HepG2 (cell line): ENCODE measurements at regions not wholly inside any gene's neighbourhood (a gene's known extent, or its start where the extent isn't known, plus 50 kb on each side); places are given as distances from the start of the nearest gene placed in this dataset.

Source experiments
- ATAC-seq: fragments of 200-7000 bp; cut with Tn5 transposase; 3 replicates; pipeline ENCODE4 v1.9.1; 2020; ENCODE audit warnings: mild to moderate bottlenecking, moderate library complexity
- BruUV-seq: library from RNA; stranded (reverse); fragments of 400-500 nt; replicated peaks from 2 replicates; lab custom pipeline; 2021; lab: Mats Ljungman, UMichigan
- CTCF ChIA-PET: fragments of 300-600 bp; formaldehyde crosslinking; extraction: SDS; loops from one replicate; lab custom pipeline; 2021; ENCODE audit warnings: low total read pairs, inconsistent platforms, low intra/inter-chr PET ratio; lab: Yijun Ruan, JAX
- POLR2A ChIA-PET: fragments of 350-600 bp; sonication (Branson Sonifier 250); formaldehyde crosslinking; loops from one replicate; lab custom pipeline; 2020; ENCODE audit warnings: antibody characterized with exemption, inconsistent platforms; lab: Yijun Ruan, JAX
- DNase-seq: peaks from one replicate; pipeline ENCODE4 v3.0.0-alpha.2; 2015; ENCODE audit warnings: low spot score
- FAIRE-seq: peaks from 3 replicates; lab custom pipeline; 2011; peaks lifted over from hg19 to GRCh38; lab: Jason Lieb, UNC
- H2AFZ ChIP-seq: one replicate; pipeline ENCODE4 v1.6.1; 2011; ENCODE audit warnings: low read length, inconsistent platforms
- H3K27ac ChIP-seq: fragments of 300-600 bp; 3 replicates; pipeline ENCODE4 v1.8.0; 2011; ENCODE audit warnings: mixed run types, mild to moderate bottlenecking, mixed read lengths, low read length, inconsistent platforms; ENCODE audit not compliant: insufficient read depth; ENCODE audit errors: extremely low read length
- H3K27me3 ChIP-seq, 2 experiments: fragments of 200-600 bp in 1 of 2; 2 replicates in 1 of 2; 3 replicates in 1 of 2; pipeline versions ENCODE4 v1.6.0 to v1.8.0; 2011; ENCODE audit warnings: low read length in 2 of 2, mild to moderate bottlenecking in 2 of 2, moderate library complexity in 2 of 2, inconsistent platforms in 1 of 2; ENCODE audit not compliant: insufficient read depth in 2 of 2, control insufficient read depth in 1 of 2
- H3K36me3 ChIP-seq, 2 experiments: fragments of 200-600 bp in 1 of 2; replicated peaks in 1 of 2; 2 replicates in 1 of 2; 3 replicates in 1 of 2; pipeline versions ENCODE4 v1.5.1 to v1.8.0; 2011; ENCODE audit warnings: low read length in 2 of 2, inconsistent platforms in 1 of 2; ENCODE audit not compliant: insufficient read depth in 2 of 2, control insufficient read depth in 1 of 2
- H3K4me1 ChIP-seq: 2 replicates; pipeline ENCODE4 v1.5.1; 2012; ENCODE audit warnings: low read length, inconsistent platforms; ENCODE audit not compliant: insufficient read depth
- H3K4me2 ChIP-seq: 2 replicates; pipeline ENCODE4 v1.6.0; 2011; ENCODE audit warnings: low read depth, low read length, inconsistent platforms
- H3K4me3 ChIP-seq, 3 experiments: fragments of 200-600 bp in 1 of 3; sonication (generic), shearing (Covaris generic) in 1 of 3; replicated peaks in 1 of 3; 2 replicates each; pipeline ENCODE4 v1.5.1; 2011 to 2016; ENCODE audit warnings: low read length in 3 of 3, inconsistent platforms in 2 of 3, low read depth in 2 of 3, mild to moderate bottlenecking in 2 of 3, control low read depth in 1 of 3, mixed read lengths in 1 of 3; ENCODE audit not compliant: insufficient read depth in 1 of 3
- H3K79me2 ChIP-seq: one replicate; pipeline ENCODE4 v1.6.1; 2011; ENCODE audit warnings: low read length, inconsistent platforms; ENCODE audit not compliant: insufficient read depth
- H3K9ac ChIP-seq: 2 replicates; pipeline ENCODE4 v1.6.0; 2011; ENCODE audit warnings: mild to moderate bottlenecking, low read depth, low read length, inconsistent platforms; ENCODE audit not compliant: insufficient read depth
- H3K9me3 ChIP-seq: 2 replicates; pipeline ENCODE4 v1.5.1; 2012; ENCODE audit warnings: mild to moderate bottlenecking, low read length
- H4K20me1 ChIP-seq: 2 replicates; pipeline ENCODE4 v1.6.0; 2011; ENCODE audit warnings: inconsistent platforms, mild to moderate bottlenecking, low read length, moderate library complexity; ENCODE audit not compliant: insufficient read depth
- CC2D1A ChIP-seq: sonication (generic); formaldehyde crosslinking; IDR thresholded peaks from 2 replicates; pipeline ENCODE4 v1.8.1; 2023; ENCODE audit warnings: mild to moderate bottlenecking, missing genetic modification reagents
- E2F2 ChIP-seq: sonication (generic); formaldehyde crosslinking; IDR thresholded peaks from 2 replicates; pipeline ENCODE4 v1.4.0; 2020; ENCODE audit warnings: missing genetic modification reagents, borderline replicate concordance
- EEA1 ChIP-seq: sonication (generic); formaldehyde crosslinking; IDR thresholded peaks from 2 replicates; pipeline ENCODE4 v1.5.1; 2020; ENCODE audit warnings: mild to moderate bottlenecking, missing genetic modification reagents, borderline replicate concordance
- HDAC1 ChIP-seq: sonication (generic); formaldehyde crosslinking; IDR thresholded peaks from 2 replicates; pipeline ENCODE4 v1.5.1; 2020; ENCODE audit warnings: mild to moderate bottlenecking, missing genetic modification reagents
- IRX3 ChIP-seq: sonication (generic); formaldehyde crosslinking; IDR thresholded peaks from 2 replicates; pipeline ENCODE4 v1.8.1; 2023; ENCODE audit warnings: mild to moderate bottlenecking, low read depth, missing genetic modification reagents, borderline replicate concordance
- MAFK ChIP-seq, 2 experiments: IDR thresholded peaks in 1 of 2; conservative IDR thresholded peaks in 1 of 2; 2 replicates each; pipeline ENCODE4 v1.6.1; 2011; ENCODE audit warnings: improper control_type of control experiment in 2 of 2, low read length in 2 of 2
- MEIS1 ChIP-seq: sonication (generic); formaldehyde crosslinking; IDR thresholded peaks from 2 replicates; pipeline ENCODE4 v1.9.0; 2021; ENCODE audit warnings: mild to moderate bottlenecking, missing genetic modification reagents, moderate library complexity, borderline replicate concordance
- NCOA5 ChIP-seq: sonication (generic); formaldehyde crosslinking; IDR thresholded peaks from 2 replicates; pipeline ENCODE4 v1.4.0; 2020; ENCODE audit warnings: missing genetic modification reagents
- THAP9 ChIP-seq: sonication (generic); formaldehyde crosslinking; IDR thresholded peaks from 2 replicates; pipeline ENCODE4; 2020; ENCODE audit warnings: missing genetic modification reagents, mild to moderate bottlenecking, borderline replicate concordance
- ZNF382 ChIP-seq: sonication (generic); formaldehyde crosslinking; IDR thresholded peaks from 2 replicates; pipeline ENCODE4 v1.5.0; 2020; ENCODE audit warnings: missing genetic modification reagents, mild to moderate bottlenecking, borderline replicate concordance
- ZNF616 ChIP-seq: sonication (generic); formaldehyde crosslinking; IDR thresholded peaks from 2 replicates; pipeline ENCODE4 v1.5.0; 2020; ENCODE audit warnings: low read depth, mild to moderate bottlenecking, missing genetic modification reagents
- ZNF619 ChIP-seq: sonication (generic); formaldehyde crosslinking; IDR thresholded peaks from 2 replicates; pipeline ENCODE4 v1.4.0; 2020; ENCODE audit warnings: mild to moderate bottlenecking, missing genetic modification reagents
- WGBS: methylation state at CpG from one replicate; pipeline ENCODE4 v1.1.6; 2017; ENCODE audit warnings: low lambda C conversion rate; 5-methylcytosine and 5-hydroxymethylcytosine counted together
- in situ Hi-C: cut with HindIII; loops from 2 replicates; pipeline ENCODE4 v1.10.0; 2017; ENCODE audit warnings: low pct_unique_long_range_greater_than_20kb; ENCODE audit not compliant: extremely low pct_ligation_motif_present
- intact Hi-C: fragments of 100-400 bp; cut with micrococcal nuclease; formaldehyde crosslinking; loops from one replicate; pipeline ENCODE4 v1.10.0; 2022; ENCODE audit not compliant: unreplicated experiment

GRCh38 chr7:8379264-8379663 is 54.1 kb upstream of the NXPH1 start:
- Histone ChIP-seq H3K9ac (no peak overlapping the region), H3K36me3 (no peaks in the 10 kb centered on the region), H3K9me3 (no peaks in the 10 kb centered on the region), H3K4me2 (no peak overlapping the region), H3K27me3 (no peaks in the 10 kb centered on the region), H2AFZ (no peak overlapping the region), H3K27ac (no peak overlapping the region), H4K20me1 (no peaks in the 10 kb centered on the region), H3K4me1 (no peaks in the 10 kb centered on the region), H3K4me3 (no peak overlapping the region), H3K79me2 (no peaks in the 10 kb centered on the region)
- DNase-seq = no peak
- POLR2A ChIA-PET = no interaction called here
- no peak for ATAC-seq
- no TSS peak for BruUV-seq
- FAIRE-seq = no peak
- CTCF ChIA-PET = no interaction called here
- no peak for TF ChIP-seq MAFK (conservative IDR thresholded peaks at IDR 0.05 in 1 of 2, IDR thresholded peaks at IDR 0.05 in 1 of 2; ENCODE audit: low read length in 2 of 2)
- no peak for TF ChIP-seq HDAC1 (CRISPR knock-in tag)
- TF ChIP-seq CC2D1A (CRISPR knock-in tag) = no peak
- TF ChIP-seq IRX3 = no peak
- no peak for TF ChIP-seq ZNF382
- TF ChIP-seq ZNF616 = no peak
- no peak for TF ChIP-seq E2F2 (CRISPR knock-in tag)
- no peak for TF ChIP-seq EEA1
- no peak for TF ChIP-seq ZNF619 (CRISPR knock-in tag)
- TF ChIP-seq NCOA5 = no peak
- no peak for TF ChIP-seq MEIS1 (CRISPR knock-in tag)
- TF ChIP-seq THAP9 (CRISPR knock-in tag) = no peak
- intact Hi-C loops (no loop called here), in situ Hi-C loops (no loop called here)
- WGBS = 19% methylated on average over 6 of the region's 6 CpGs
